Heart left ventricle (tissue), 16 donors: ENCODE measurements at regions not wholly inside any gene's neighbourhood (a gene's known extent, or its start where the extent isn't known, plus 50 kb on each side); places are given as distances from the start of the nearest gene placed in this dataset.
A peak's percentile ranks its signal among the peaks of the same experiment; 100 is the strongest.

ENCODE experiments used
- ATAC-seq, 4 donors: fragments of 200-7000 bp; cut with Tn5 transposase; one replicate each; pipeline ENCODE4 v1.9.1; 2020 to 2022; ENCODE audit warnings: moderate library complexity in 4 of 4, mild to moderate bottlenecking in 3 of 4, moderate number of reproducible peaks in 1 of 4
- DNase-seq, 5 donors: peaks; one replicate each; pipeline ENCODE4 v3.0.0-alpha.2; 2020
- H3K27ac ChIP-seq, 12 donors: fragments of 200-600 bp; sonication (generic) in 4 of 12; one replicate each; pipeline versions ENCODE4 v1.5.0 to v1.8.0; 2016 to 2022; ENCODE audit warnings: mild to moderate bottlenecking in 2 of 12
- H3K27me3 ChIP-seq, 9 donors: fragments of 200-600 bp; sonication (generic) in 2 of 9; one replicate each; pipeline versions ENCODE4 v1.5.1 to v1.8.0; 2016 to 2022; ENCODE audit warnings: mild to moderate bottlenecking in 3 of 9
- H3K36me3 ChIP-seq, 9 donors: fragments of 200-600 bp; sonication (generic) in 2 of 9; one replicate each; pipeline versions ENCODE4 v1.5.0 to v1.8.0; 2018 to 2022; ENCODE audit warnings: mild to moderate bottlenecking in 2 of 9
- H3K4me1 ChIP-seq, 12 donors: fragments of 200-600 bp; sonication (generic) in 4 of 12; one replicate each; pipeline versions ENCODE4 v1.5.0 to v1.8.0; 2016 to 2022; ENCODE audit warnings: mild to moderate bottlenecking in 3 of 12
- H3K4me3 ChIP-seq, 12 donors: fragments of 200-600 bp; sonication (generic) in 4 of 12; one replicate each; pipeline versions ENCODE4 v1.5.0 to v1.8.0; 2017 to 2022; ENCODE audit warnings: mild to moderate bottlenecking in 9 of 12, moderate library complexity in 4 of 12
- H3K9me3 ChIP-seq, 12 donors: fragments of 200-600 bp; sonication (generic) in 4 of 12; one replicate each; pipeline versions ENCODE4 v1.5.0 to v1.8.0; 2016 to 2022; ENCODE audit warnings: mild to moderate bottlenecking in 1 of 12
- POLR2A ChIP-seq, 2 donors: fragments of 450-650 bp; IDR thresholded peaks; one replicate each; pipeline ENCODE4 v1.6.1; 2017; ENCODE audit warnings: antibody characterized with exemption in 2 of 2, mild to moderate bottlenecking in 2 of 2, moderate library complexity in 2 of 2
- WGBS, 4 donors: extraction: QIAGEN DNeasy Blood & Tissue Kit in 2 of 4; methylation state at CpG; one replicate each; pipeline versions ENCODE4 v1.1.5 to v1.1.7; 2013 to 2018; 5-methylcytosine and 5-hydroxymethylcytosine counted together
- intact Hi-C, 10 donors: fragments of 100-400 bp; cut with DNase I; formaldehyde crosslinking; loops; one replicate each; pipeline versions ENCODE4 v1.11.1 to v1.14.2; 2022
- TF ChIP-seq, protein P1 (sequence below), 12 donors: fragments of 200-600 bp; sonication (generic) in 4 of 12; IDR thresholded peaks; one replicate each; pipeline versions ENCODE4 v1.5.0 to v1.8.0; 2018 to 2022; ENCODE audit warnings: antibody characterized with exemption in 12 of 12, mild to moderate bottlenecking in 5 of 12
- donor health status: ischemic (EF 13 %, LVEDD 7.1; RV severe dilation, severe dysfunction).
- donor health status: healthy with polysubstance abuse.
- donor health status: DM: no; HTN: yes; CAD: no.
- donor health status: DM: no; HTN: no; CAD: no.
- donor health status: ischemic (EF 25% LVEDD 6.9; RV normal size, moderate dysfunction).
- donor health status: ischemic (EF 25% LVEDD 5.7; RV mildly dilated, moderate dysfunction).
- donor health status: healthy.
- donor health status: DM: yes; HTN: yes; CAD: no.
- donor health status: ischemic (EF 35%, LVEDD 5.7; RV mildly dilated, moderate dysfunction).
- donor health status: nonischemic (EF 11% LVEDD 7.7; RV severe dilation, severe dysfunction).
- donor health status: DM: yes; HTN: yes; CAD: no.
- donor health status: PGD.
- donor health status: ischemic (EF 29% LVEDD 5.4; RV normal size, mild dysfunction).
- donor health status: nonischemic (EF 23%, LVEDD 6.1; RV moderate dilation, normal function).

DNA sequence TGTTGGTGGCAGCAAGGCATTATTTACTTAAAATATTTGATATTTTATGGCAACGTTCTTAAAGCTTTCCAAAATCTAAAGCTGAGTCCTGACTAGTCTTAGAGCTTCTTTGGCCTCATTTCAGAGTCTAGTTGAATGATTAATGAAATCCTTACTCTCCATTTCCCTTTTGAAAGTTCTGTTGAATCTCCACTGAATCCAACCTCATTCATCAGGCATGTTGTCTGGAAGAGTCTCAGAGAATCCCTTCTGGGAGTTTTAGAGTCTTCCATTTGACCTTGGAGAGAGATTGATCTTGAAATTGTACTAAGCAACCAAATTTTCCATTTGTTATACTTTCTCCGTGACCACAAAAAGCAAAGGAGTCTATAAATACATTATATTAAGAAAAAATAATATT is 198.5 kb upstream of the TMEM196 start:
- no peaks in the 10 kb centered on the region for H3K4me1 ChIP-seq
- ATAC-seq: no peak
- 66 to 77% (median 67%) methylated on average over 2 of the region's 2 CpGs for WGBS, 4 donors
- no peak overlapping the region for H3K27ac ChIP-seq
- intact Hi-C loops: no loop called here
- no peak overlapping the region for H3K4me3 ChIP-seq
- H3K36me3 ChIP-seq: no peaks in the 10 kb centered on the region
- no peak for DNase-seq
- no peaks in the 10 kb centered on the region for H3K9me3 ChIP-seq
- TF ChIP-seq, protein P1, sequence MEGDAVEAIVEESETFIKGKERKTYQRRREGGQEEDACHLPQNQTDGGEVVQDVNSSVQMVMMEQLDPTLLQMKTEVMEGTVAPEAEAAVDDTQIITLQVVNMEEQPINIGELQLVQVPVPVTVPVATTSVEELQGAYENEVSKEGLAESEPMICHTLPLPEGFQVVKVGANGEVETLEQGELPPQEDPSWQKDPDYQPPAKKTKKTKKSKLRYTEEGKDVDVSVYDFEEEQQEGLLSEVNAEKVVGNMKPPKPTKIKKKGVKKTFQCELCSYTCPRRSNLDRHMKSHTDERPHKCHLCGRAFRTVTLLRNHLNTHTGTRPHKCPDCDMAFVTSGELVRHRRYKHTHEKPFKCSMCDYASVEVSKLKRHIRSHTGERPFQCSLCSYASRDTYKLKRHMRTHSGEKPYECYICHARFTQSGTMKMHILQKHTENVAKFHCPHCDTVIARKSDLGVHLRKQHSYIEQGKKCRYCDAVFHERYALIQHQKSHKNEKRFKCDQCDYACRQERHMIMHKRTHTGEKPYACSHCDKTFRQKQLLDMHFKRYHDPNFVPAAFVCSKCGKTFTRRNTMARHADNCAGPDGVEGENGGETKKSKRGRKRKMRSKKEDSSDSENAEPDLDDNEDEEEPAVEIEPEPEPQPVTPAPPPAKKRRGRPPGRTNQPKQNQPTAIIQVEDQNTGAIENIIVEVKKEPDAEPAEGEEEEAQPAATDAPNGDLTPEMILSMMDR (IDR thresholded peaks at IDR 0.05): no peak
- TF ChIP-seq POLR2A (IDR thresholded peaks at IDR 0.05): no peak
- no peaks in the 10 kb centered on the region for H3K27me3 ChIP-seq

DNA sequence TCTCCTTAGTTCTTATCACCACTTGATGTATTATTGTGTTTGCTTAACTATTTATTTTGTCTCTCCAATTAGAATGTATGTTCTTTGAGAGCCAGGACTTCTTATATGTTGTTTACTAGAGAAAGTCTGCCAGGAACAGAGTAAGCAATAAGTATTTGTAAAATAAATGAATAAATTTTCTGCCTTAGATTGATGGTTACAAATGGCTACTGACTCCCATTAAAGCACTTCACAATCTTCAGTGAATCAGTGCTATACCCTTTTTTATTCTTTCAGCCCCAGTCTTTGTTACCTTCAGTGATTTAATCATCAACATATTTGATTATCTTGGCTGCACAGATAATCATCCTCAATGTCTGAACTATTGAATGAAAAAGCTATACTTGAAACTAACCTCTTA is 197.1 kb upstream of the TMEM196 start:
- H3K36me3 ChIP-seq: no peaks in the 10 kb centered on the region
- DNase-seq (no peak), ATAC-seq (no peak)
- no peaks in the 10 kb centered on the region for H3K4me1 ChIP-seq
- no peak overlapping the region for H3K4me3 ChIP-seq
- no peaks in the 10 kb centered on the region for H3K27me3 ChIP-seq
- H3K9me3 ChIP-seq: no peaks in the 10 kb centered on the region
- intact Hi-C loops: no loop called here
- no peak for TF ChIP-seq POLR2A (IDR thresholded peaks at IDR 0.05)
- TF ChIP-seq, protein P1 (IDR thresholded peaks at IDR 0.05): no peak
- H3K27ac ChIP-seq: no peak overlapping the region

DNA sequence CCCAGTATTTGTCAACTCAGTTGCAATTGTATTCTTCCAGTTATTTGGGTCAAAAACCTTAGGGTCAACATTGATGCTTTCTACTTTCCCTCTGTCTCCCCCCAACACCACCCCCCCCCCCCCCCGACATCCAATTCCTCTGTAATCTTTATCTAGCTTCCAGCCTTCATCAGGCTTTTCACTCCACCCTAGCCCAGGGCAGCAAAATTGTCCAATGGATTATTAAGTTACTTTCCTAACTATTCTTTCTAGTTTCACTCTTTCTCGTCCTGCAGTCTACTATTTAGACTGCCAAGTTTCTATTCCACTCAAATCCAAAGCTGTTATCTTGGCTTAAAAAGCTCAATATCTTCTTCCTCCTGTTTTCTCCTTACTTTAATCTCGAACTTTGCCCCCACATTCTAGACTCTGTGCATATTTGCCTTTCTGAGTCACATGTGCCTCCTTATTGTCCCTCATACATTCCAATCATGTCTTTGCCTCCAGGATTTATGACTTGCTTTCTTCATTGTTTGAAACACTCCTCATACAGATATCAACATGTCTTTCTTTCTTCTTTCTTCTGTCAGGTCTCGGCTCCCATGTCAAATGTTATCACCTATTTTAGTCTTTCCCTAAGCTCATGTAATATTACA is 196.6 kb upstream of the TMEM196 start:
- WGBS, 4 donors: 22 to 33% (median 29%) methylated on average over 4 of the region's 4 CpGs
- H3K27me3 ChIP-seq: no peaks in the 10 kb centered on the region
- H3K4me1 ChIP-seq: no peaks in the 10 kb centered on the region
- H3K4me3 ChIP-seq: no peak overlapping the region
- TF ChIP-seq POLR2A (IDR thresholded peaks at IDR 0.05): no peak
- TF ChIP-seq, protein P1 (IDR thresholded peaks at IDR 0.05): no peak
- no peaks in the 10 kb centered on the region for H3K9me3 ChIP-seq
- H3K36me3 ChIP-seq: no peaks in the 10 kb centered on the region
- DNase-seq (no peak), ATAC-seq (no peak)
- no peak overlapping the region for H3K27ac ChIP-seq
- intact Hi-C loops: no loop called here

DNA sequence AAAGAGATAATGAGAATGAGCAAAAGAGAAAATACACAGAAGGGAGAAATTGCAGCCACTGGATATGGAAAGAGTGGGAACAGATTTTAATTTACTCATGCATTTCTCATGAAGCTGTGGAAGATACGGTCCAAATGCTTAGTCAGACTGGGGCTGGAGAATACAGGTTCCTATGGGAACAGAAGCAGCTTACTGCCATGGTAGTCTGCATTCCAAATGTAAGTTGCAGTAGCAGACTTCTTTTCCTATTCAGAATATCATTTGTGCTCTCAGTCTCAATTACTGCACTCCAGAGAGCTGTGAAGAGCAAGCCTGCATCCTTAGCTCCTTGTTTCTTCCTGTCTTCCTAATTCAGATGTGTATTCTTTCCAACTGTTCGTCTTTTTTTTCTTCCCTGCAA is 190.8 kb upstream of the TMEM196 start:
- peak overlapping the region in 4 of 12 donors; percentile 3 to 34 (median 22) for H3K27ac ChIP-seq

More for the DNA sequence above, 190.8 kb upstream of the TMEM196 start:
- no peaks in the 10 kb centered on the region for H3K27me3 ChIP-seq
- DNase-seq: no peak
- 48 to 65% (median 54%) methylated on average over 2 of the region's 2 CpGs for WGBS, 4 donors
- H3K4me3 ChIP-seq: no peak overlapping the region
- no peaks in the 10 kb centered on the region for H3K36me3 ChIP-seq
- H3K4me1 ChIP-seq: peaks cover 0 to 2% (median 0%) of the 10 kb centered on the region in 12 donors
- peak in 2 of 4 donors; percentile 34 to 79 for ATAC-seq
- TF ChIP-seq, protein P1 (IDR thresholded peaks at IDR 0.05): no peak
- no peak for TF ChIP-seq POLR2A (IDR thresholded peaks at IDR 0.05)
- H3K9me3 ChIP-seq: no peaks in the 10 kb centered on the region
- intact Hi-C loops: no loop called here
